SJCRH30 (cell line): ENCODE measurements at regions not wholly inside any gene's neighbourhood (a gene's known extent, or its start where the extent isn't known, plus 50 kb on each side); places are given as distances from the start of the nearest gene placed in this dataset.

Experiments
- DNase-seq, 2 experiments: peaks; one replicate each; pipeline ENCODE4 v3.0.0-alpha.2; 2015 to 2020
- H3K27ac ChIP-seq: fragments of 250-450 bp; sonication (Bioruptor Pico); 2 replicates; pipeline ENCODE4 v1.5.1; 2020; ENCODE audit warnings: mild to moderate bottlenecking, moderate library complexity
- H3K27me3 ChIP-seq: fragments of 250-450 bp; sonication (Bioruptor Pico); 2 replicates; pipeline ENCODE4 v1.5.1; 2020; ENCODE audit warnings: mild to moderate bottlenecking, moderate library complexity
- H3K36me3 ChIP-seq: fragments of 250-450 bp; sonication (Bioruptor Pico); 2 replicates; pipeline ENCODE4 v1.5.1; 2020; ENCODE audit warnings: mild to moderate bottlenecking, moderate library complexity
- H3K4me1 ChIP-seq: fragments of 250-450 bp; sonication (Bioruptor Pico); 2 replicates; pipeline ENCODE4 v1.5.1; 2020; ENCODE audit warnings: mild to moderate bottlenecking, moderate library complexity
- H3K4me3 ChIP-seq: fragments of 250-450 bp; sonication (Bioruptor Pico); 2 replicates; pipeline ENCODE4 v1.5.1; 2020; ENCODE audit warnings: mild to moderate bottlenecking, moderate library complexity
- H3K9me3 ChIP-seq: fragments of 250-450 bp; sonication (Bioruptor Pico); replicated peaks from 2 replicates; pipeline ENCODE4 v1.5.1; 2020; ENCODE audit warnings: mild to moderate bottlenecking, moderate library complexity

DNA sequence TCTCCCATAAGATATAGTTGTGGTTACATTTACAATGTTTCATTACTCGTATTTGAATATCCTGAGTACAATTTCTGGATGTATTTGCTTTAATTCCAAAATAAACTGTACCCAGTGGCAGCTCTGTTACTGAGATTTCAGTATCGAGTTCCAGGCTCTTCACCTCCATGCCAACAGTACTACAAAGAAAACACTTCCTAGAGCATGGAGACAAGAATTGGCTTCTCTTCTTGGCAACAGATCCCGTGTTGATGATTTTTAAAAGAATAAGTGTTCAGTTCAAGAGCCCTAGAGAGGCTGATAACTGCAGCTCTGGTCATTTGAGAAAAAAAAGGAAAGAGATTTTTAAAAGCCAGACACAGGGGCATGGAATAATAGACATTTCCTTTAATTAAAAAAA, 302.8 kb downstream of the EFNB2 start:
- H3K27ac ChIP-seq, result no peak overlapping the region
- no peak for DNase-seq
- H3K4me3 ChIP-seq, result no peak overlapping the region
- H3K9me3 ChIP-seq, result no peaks in the 10 kb centered on the region
- no peaks in the 10 kb centered on the region for H3K36me3 ChIP-seq
- no peaks in the 10 kb centered on the region for H3K27me3 ChIP-seq
- H3K4me1 ChIP-seq, result no peaks in the 10 kb centered on the region

DNA sequence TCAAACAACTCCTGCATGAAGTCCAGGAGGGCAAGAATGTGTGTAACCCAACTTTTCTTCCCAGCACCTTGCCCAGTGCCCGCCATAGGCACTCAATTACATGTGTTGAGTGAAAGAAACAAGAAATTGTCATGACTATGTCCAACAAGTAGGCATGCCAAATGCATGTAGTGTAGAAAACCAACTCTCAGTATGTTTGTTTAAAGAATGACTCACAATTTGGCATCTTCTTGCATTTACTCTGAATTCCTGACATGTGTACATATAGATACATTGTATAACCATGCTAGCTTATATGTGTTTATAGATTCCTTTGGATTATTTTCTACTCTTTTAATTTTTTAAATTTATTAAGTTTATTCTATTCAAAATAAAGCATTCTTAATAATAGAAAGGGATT, 305.0 kb downstream of the EFNB2 start:
- Histone ChIP-seq H3K27ac (no peak overlapping the region), H3K36me3 (no peaks in the 10 kb centered on the region), H3K4me1 (no peaks in the 10 kb centered on the region), H3K9me3 (no peaks in the 10 kb centered on the region), H3K4me3 (no peak overlapping the region), H3K27me3 (no peaks in the 10 kb centered on the region)
- no peak for DNase-seq

DNA sequence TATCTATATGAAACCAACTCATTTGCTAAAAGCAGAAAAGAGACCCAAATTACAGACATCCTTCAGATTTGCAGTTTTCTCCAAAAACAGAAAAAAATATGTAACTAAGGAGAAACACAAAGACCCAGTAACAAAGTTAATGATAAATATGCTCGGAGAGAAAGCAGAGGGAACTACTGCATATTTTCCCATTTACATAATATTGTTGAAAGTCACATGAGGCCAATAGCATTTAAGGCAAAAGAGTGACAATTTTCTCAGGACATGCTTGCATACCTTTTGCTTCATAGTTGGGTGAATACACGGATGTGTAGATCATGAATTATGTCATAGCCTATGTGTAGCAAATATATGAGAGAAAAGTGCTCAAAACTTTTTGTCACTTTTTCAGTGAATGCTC, 310.3 kb downstream of the EFNB2 start:
- Histone ChIP-seq H3K4me1 (no peaks in the 10 kb centered on the region), H3K4me3 (no peak overlapping the region), H3K36me3 (no peaks in the 10 kb centered on the region), H3K27ac (no peak overlapping the region), H3K27me3 (no peaks in the 10 kb centered on the region), H3K9me3 (no peaks in the 10 kb centered on the region)
- DNase-seq, result no peak

DNA sequence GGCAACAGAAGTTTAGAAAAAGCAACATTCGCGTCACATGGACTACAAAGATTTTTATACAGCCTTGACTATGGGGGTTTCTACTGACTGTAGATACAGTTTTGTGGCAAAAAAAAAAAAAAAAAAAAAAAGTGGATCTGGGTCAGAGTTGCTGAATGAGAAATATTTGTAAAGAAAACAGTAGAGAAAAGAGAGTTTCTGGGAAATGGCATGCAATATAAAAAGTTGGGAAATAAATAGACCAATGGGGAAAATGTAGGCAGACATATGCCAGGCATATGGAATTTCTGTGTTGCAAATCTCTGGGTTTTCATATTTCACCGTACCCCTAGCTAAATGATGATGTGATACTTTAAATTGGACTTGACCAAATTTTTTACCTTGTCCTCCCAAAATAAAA, 315.3 kb downstream of the EFNB2 start:
- H3K27ac ChIP-seq, result no peak overlapping the region
- H3K9me3 ChIP-seq, result no peaks in the 10 kb centered on the region
- DNase-seq, result no peak
- no peak overlapping the region for H3K4me3 ChIP-seq
- H3K36me3 ChIP-seq, result no peaks in the 10 kb centered on the region
- H3K27me3 ChIP-seq, result no peaks in the 10 kb centered on the region
- H3K4me1 ChIP-seq, result no peaks in the 10 kb centered on the region

DNA sequence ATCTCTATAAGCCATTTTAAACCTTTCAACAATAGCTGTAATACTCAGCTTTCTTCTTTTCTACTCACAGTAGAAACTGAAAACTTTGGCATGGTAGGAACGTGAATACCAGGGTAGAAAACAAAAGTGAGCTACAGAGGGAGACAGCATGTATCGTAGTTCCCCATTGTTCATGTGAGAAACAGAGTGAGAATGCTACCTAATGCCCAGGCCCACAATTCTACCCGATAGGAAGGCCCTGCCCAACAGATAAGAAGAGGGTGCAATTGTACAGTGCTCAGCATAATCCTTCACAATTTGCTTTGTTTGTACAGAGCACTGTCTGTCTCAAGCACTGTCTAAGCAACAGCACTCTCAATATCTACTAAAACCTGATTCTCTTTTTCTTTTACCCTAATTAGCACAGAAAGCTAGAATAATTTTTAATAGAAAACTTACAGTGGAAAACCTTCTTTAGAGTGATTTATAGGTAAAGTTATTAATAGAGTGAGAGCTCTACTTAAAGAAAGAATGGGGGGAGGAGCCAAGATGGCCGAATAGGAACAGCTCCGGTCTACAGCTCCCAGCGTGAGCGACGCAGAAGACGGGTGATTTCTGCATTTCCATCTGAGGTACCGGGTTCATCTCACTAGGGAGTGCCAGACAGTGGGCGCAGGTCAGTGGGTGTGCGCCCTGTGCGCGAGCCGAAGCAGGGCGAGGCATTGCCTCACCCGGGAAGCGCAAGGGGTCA, 322.3 kb downstream of the EFNB2 start:
- Histone ChIP-seq H3K27ac (no peak overlapping the region), H3K27me3 (no peaks in the 10 kb centered on the region), H3K36me3 (no peaks in the 10 kb centered on the region), H3K9me3 (no peaks in the 10 kb centered on the region), H3K4me3 (no peak overlapping the region), H3K4me1 (no peaks in the 10 kb centered on the region)
- no peak for DNase-seq

DNA sequence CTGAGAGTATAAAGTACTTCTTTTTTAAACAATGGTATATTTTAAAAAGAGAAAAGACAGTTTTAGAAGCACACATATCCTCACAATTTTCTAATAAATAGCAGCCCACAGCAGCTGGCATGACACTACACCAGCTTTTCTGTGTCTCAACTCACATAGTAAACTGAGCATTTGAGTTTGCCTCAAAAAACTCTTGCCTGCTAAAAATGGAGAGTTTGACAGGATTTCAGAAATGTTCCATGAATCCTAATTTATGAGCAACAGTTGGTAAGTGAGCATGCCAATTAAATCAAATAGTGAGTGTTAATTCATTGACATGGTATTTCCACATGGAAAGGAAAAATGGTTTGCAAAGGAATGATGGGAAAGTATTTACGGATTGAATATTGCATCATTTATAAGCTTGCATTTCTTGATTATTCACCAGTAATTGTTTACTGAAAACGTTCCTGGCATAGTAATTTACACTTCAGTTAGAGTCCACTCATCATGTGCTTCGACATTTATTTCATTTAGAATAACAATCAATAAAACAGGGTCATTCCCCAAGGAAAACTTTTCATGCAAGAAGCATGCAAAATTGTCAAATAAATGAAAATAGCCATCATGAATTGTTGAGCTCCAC, 323.0 kb downstream of the EFNB2 start:
- H3K27me3 ChIP-seq, result no peaks in the 10 kb centered on the region
- H3K9me3 ChIP-seq, result no peaks in the 10 kb centered on the region
- H3K4me3 ChIP-seq, result no peak overlapping the region
- no peaks in the 10 kb centered on the region for H3K36me3 ChIP-seq
- H3K4me1 ChIP-seq, result no peaks in the 10 kb centered on the region
- H3K27ac ChIP-seq, result no peak overlapping the region
- no peak for DNase-seq

DNA sequence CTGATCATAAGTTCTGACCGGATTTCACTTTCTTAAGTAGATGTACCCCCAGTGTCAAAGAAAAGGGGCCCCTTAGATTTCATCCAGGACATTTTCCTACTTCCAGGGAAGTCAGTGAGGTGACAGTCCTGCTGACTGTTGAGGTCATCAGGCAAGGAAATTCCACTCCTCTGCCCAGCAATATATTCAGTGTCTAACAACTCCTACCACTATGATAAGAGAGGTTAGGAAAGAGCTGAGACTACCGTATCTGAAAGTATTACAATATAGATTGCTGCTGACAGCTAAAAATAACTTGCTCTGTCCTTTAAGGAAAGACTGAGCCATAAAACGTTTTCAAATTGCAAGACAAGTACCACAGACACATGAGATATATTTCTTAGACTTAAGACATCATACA, 325.1 kb downstream of the EFNB2 start:
- no peaks in the 10 kb centered on the region for H3K27me3 ChIP-seq

DNA sequence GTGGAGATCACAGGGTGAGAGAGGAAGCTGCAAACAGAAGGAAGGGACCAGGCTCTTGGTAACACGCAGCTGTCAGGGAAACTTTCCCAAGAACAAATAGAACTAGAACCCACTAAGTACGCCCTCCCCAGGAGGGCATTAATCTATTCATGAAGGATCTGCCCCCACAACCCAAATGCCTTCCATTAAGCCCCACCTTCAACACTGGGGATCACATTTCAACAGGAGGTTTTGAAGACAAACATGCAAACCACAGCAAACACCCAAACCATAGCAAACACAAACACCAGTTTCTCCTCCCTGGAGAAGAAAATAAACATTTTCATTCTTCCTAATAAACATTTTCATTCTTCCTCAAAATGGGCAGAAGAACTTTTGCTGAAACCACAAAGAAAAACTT, 329.6 kb downstream of the EFNB2 start:
- no peaks in the 10 kb centered on the region for H3K27me3 ChIP-seq
- peak; percentile 6 to 43 for DNase-seq
- no peak overlapping the region for H3K27ac ChIP-seq
- H3K9me3 ChIP-seq, result no peaks in the 10 kb centered on the region
- no peak overlapping the region for H3K4me3 ChIP-seq
- no peaks in the 10 kb centered on the region for H3K4me1 ChIP-seq
- H3K36me3 ChIP-seq, result no peaks in the 10 kb centered on the region

More for the DNA sequence above, 325.1 kb downstream of the EFNB2 start:
- no peaks in the 10 kb centered on the region for H3K9me3 ChIP-seq
- no peak overlapping the region for H3K4me3 ChIP-seq
- no peaks in the 10 kb centered on the region for H3K36me3 ChIP-seq
- DNase-seq, result no peak
- H3K27ac ChIP-seq, result no peak overlapping the region
- no peaks in the 10 kb centered on the region for H3K4me1 ChIP-seq

DNA sequence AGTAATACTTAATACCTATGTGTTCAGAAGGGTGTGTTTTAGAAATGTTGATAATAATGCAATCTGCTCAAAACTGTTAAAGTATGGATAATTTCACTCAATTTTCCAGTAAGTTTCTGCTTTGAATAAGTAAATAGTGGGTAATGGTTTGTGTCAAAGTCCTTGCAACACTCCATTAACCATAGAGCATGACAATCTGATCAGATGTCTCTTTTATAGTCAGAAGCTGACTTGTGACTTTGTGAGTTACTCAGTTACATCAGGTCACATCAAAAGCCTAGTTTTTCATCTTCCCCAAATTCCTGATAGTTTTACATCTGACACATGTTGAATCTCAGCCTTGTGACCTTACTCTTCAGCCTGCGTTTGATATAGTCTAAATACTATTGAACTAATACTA, 338.0 kb downstream of the EFNB2 start:
- no peaks in the 10 kb centered on the region for H3K27me3 ChIP-seq
- H3K4me1 ChIP-seq, result no peaks in the 10 kb centered on the region
- H3K9me3 ChIP-seq, result no peaks in the 10 kb centered on the region
- no peaks in the 10 kb centered on the region for H3K36me3 ChIP-seq
- H3K4me3 ChIP-seq, result no peak overlapping the region
- DNase-seq, result no peak
- H3K27ac ChIP-seq, result no peak overlapping the region

DNA sequence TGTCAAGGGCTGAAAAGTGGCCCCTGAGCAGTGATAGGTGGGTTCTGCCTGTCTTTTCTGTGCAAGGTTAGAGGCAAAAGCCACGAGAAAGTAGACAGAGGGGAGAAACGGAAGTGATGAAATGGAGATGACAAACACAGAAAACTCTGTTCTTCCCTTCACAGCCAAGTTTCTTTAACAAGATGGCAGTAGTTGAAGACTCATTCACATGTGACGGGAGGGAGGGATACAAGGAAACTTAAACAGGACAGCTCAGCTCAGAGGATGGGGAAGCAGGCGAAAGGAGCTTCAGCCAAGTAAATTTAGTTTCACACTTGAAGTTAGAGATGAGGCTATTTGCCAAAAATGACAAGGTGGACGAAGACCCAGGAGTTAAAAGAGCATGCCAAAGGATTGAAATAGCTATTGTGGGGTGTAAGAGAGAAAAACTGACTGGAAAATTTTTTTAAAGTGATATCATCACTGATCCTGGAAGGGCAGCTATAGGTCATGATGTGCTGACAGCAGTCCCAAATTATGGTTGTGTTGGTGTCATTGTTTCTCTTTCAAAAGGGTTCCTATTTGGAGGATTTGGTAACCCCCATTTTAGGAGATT, 347.9 kb downstream of the EFNB2 start:
- no peak overlapping the region for H3K27ac ChIP-seq
- no peaks in the 10 kb centered on the region for H3K9me3 ChIP-seq
- H3K27me3 ChIP-seq, result no peaks in the 10 kb centered on the region
- H3K4me3 ChIP-seq, result no peak overlapping the region
- DNase-seq, result no peak
- H3K36me3 ChIP-seq, result no peaks in the 10 kb centered on the region
- H3K4me1 ChIP-seq, result no peaks in the 10 kb centered on the region

DNA sequence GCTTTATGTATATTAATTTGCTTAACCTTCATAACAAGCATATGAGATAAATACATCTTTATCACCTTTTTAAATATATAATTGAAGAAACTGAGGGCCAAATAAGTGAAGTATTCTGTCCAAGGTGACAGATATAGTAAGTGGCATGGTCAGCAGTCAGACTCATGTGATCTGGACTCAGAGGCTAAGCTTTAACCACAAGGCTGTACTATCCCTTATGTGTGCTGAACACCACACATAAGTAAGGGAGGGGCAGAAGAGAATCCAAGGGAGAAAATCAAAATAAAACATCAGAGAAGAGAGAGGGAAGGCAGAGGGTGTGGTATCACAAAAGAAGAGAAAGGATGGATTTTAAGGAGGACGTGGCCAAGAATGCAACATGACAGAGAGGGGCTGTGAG, 348.4 kb downstream of the EFNB2 start:
- Histone ChIP-seq H3K4me1 (no peaks in the 10 kb centered on the region), H3K27me3 (no peaks in the 10 kb centered on the region), H3K9me3 (no peaks in the 10 kb centered on the region), H3K36me3 (no peaks in the 10 kb centered on the region), H3K4me3 (no peak overlapping the region), H3K27ac (no peak overlapping the region)
- DNase-seq, result no peak

DNA sequence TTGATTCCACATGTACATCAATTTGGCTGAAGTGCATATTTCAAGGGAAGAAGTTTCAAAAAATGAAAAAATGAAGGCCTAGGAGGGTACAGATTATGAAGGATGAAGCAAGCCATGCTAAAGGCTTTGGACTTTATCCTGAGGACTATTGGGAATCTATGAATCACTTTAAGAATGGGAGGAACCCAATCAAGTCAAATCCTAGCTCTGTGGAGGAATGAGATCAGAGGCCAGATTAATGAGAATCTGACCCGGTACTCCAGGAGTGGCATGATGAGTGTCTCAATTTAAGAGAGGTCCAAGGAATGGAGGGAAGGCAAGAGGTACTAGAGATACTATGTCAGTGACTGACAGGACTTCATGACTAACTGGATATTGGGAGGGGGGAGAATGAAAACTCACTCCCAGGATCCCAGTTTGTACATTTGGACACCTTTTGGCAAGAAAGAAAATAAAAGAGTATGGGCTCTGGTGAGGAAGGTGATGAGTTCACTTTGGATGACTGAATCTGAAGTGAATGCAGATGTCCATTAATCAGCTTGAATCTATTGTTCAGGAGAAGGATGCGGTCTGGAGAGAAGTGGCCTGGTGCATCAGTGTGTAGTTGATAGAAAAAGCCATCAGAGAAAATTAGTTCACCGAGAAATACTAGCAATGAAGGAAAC, 349.0 kb downstream of the EFNB2 start:
- no peaks in the 10 kb centered on the region for H3K4me1 ChIP-seq

DNA sequence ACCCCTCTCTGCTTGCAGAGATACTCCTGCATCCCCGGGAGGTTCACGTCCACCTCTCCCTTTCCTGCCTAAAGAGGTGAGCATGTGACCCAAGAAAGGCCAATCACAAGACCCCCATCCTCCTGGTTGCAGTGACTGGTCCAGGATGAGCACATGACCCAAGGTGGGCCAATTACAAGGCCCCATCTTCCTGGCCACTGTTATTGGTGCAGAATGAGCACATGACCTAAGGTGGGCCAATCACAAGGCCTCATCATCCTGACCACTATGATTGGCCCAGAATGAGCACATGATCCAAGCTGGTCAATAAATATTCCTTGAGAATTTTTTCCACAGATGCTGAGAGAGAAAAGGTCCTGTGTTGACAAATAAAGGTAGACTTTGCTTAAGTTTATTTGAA, 350.7 kb downstream of the EFNB2 start:
- H3K27me3 ChIP-seq, result no peaks in the 10 kb centered on the region
- no peaks in the 10 kb centered on the region for H3K4me1 ChIP-seq
- H3K4me3 ChIP-seq, result no peak overlapping the region
- no peaks in the 10 kb centered on the region for H3K36me3 ChIP-seq
- peak in 1 of 2 experiments; percentile 6 for DNase-seq
- H3K27ac ChIP-seq, result no peak overlapping the region
- H3K9me3 ChIP-seq, result no peaks in the 10 kb centered on the region

More for the DNA sequence above, 349.0 kb downstream of the EFNB2 start:
- H3K9me3 ChIP-seq, result no peaks in the 10 kb centered on the region
- H3K4me3 ChIP-seq, result no peak overlapping the region
- H3K27me3 ChIP-seq, result no peaks in the 10 kb centered on the region
- no peaks in the 10 kb centered on the region for H3K36me3 ChIP-seq
- no peak overlapping the region for H3K27ac ChIP-seq
- no peak for DNase-seq

DNA sequence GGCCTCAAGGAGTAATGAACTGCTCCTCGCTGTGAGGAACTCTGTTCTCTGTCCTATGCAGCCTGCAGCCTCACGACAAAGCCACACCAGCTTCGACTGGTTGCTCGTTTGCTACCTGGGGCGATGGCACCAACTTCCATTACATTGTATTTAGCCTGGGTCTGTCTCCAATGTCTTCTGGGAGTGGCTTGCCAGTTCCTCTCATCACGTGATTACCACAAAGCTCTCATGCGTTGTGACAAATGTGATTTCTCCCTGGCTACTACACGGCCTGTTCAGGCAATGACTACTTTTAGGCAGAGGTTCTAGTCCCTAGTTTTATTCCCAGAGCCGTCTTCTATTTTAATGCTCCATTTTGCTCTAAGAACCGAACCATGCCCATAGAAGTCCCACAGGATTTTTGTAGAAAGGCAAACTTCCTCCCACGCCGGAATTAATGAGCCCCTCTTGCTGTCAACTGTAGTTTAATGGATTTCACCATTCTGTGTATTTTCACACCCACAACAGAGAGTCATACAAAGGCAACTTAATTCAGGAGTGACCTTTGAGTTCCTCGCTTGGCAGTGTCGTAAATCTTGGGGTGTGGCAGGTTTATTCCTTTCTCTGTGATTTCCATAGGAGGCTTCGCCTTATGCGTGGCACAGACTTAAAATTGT, 351.9 kb downstream of the EFNB2 start:
- no peak overlapping the region for H3K27ac ChIP-seq
- no peak overlapping the region for H3K4me3 ChIP-seq
- H3K9me3 ChIP-seq, result no peaks in the 10 kb centered on the region
- no peak for DNase-seq
- no peaks in the 10 kb centered on the region for H3K36me3 ChIP-seq
- H3K4me1 ChIP-seq, result no peaks in the 10 kb centered on the region
- H3K27me3 ChIP-seq, result no peaks in the 10 kb centered on the region

DNA sequence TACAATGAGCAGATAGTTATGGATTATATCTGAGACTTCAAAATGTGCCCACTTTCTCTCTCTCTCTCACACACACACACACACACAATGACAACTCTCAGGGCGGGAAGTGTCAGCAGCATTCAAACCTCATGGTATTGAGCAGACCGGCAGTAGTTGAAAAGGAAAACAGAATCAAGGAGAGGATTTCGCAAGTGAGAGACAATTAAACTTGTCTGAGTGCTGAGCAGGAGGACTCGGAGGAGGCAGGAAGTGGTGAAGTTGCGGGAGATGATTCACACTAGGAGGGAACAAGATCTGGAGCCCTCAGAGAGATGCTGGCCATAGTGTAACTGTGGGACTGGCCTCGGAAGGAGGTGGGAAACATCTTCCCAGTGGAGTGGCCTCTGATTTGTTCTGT, 353.1 kb downstream of the EFNB2 start:
- DNase-seq, result peak; percentile 8 to 18
- Histone ChIP-seq H3K36me3 (no peaks in the 10 kb centered on the region), H3K4me3 (no peak overlapping the region), H3K9me3 (no peaks in the 10 kb centered on the region), H3K4me1 (no peaks in the 10 kb centered on the region), H3K27ac (no peak overlapping the region), H3K27me3 (no peaks in the 10 kb centered on the region)
